HL-60 (cell line): ENCODE measurements at regions not wholly inside any gene's neighbourhood (a gene's known extent, or its start where the extent isn't known, plus 50 kb on each side); places are given as distances from the start of the nearest gene placed in this dataset.

Experiments used
- DNase-seq, 2 experiments: peaks; one replicate each; pipeline ENCODE4 v3.0.0-alpha.2; 2010 to 2020; ENCODE audit warnings: low read depth in 1 of 2, low spot score in 1 of 2
- H3K27ac ChIP-seq: fragments of 250-450 bp; sonication (Bioruptor Pico); replicated peaks from 2 replicates; pipeline ENCODE4 v1.5.1; 2020; ENCODE audit warnings: mild to moderate bottlenecking, moderate library complexity
- H3K27me3 ChIP-seq: fragments of 250-450 bp; sonication (Bioruptor Pico); 2 replicates; pipeline ENCODE4 v1.5.1; 2021; ENCODE audit warnings: mild to moderate bottlenecking, moderate library complexity; ENCODE audit not compliant: insufficient read depth, poor library complexity, severe bottlenecking
- H3K4me3 ChIP-seq: replicated peaks from 2 replicates; pipeline ENCODE4 v1.5.1; 2011; ENCODE audit warnings: mild to moderate bottlenecking, control low read depth, low read length; ENCODE audit not compliant: insufficient read depth
- GABPA ChIP-seq: IDR thresholded peaks from 2 replicates; pipeline ENCODE4 v1.6.1; 2012; ENCODE audit warnings: low read depth
- POLR2AphosphoS5 ChIP-seq: IDR thresholded peaks from 2 replicates; pipeline ENCODE4 v1.6.1; 2012; ENCODE audit warnings: low read depth
- SPI1 ChIP-seq: IDR thresholded peaks from 2 replicates; pipeline ENCODE4 v1.6.1; 2012; ENCODE audit warnings: low read depth, mild to moderate bottlenecking, borderline replicate concordance
- TF ChIP-seq, protein P1 (sequence below): IDR thresholded peaks from 2 replicates; pipeline ENCODE4 v1.6.1; 2012; ENCODE audit warnings: low read depth; ENCODE audit not compliant: insufficient replicate concordance
- TF ChIP-seq, protein P2 (sequence below): IDR thresholded peaks from one replicate; pipeline ENCODE4 v1.5.1; 2011; ENCODE audit warnings: low read length, control low read depth, inconsistent platforms; ENCODE audit not compliant: insufficient read depth

DNA sequence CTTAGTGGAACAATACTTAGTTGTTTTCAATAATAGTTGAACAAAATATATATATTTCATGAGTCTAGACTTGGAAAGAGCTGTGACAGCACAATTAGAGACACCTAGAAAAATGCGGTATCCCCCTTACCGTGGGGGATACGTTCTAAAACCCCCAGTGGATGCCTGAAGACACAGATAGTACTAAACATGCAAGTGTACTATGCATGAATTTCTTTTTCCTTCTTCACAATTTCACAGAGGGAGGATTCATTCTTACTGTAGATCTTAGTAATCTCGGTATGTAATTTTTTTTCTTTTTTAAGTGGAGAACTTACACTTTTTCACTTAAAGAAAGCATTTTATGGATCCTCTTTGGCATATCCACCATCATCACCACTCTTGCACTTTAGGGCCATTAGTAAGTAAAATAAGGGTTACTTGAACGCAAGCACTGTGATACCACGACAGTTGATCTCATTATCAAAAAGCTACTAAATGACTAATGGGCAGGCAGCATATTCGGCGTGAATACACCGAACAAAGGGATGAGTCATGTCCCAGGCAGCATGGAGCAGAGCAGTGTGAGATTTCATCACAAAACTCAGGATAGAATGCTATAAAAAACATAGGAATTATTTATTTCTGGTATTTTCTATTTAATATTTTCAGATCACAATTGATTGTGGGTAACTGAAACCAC is 72.3 kb upstream of the ZNF280D start:
- no peaks in the 10 kb centered on the region for H3K27me3 ChIP-seq
- no peak for DNase-seq
- no peak overlapping the region for H3K4me3 ChIP-seq
- no peak overlapping the region for H3K27ac ChIP-seq
- TF ChIP-seq, protein P1, sequence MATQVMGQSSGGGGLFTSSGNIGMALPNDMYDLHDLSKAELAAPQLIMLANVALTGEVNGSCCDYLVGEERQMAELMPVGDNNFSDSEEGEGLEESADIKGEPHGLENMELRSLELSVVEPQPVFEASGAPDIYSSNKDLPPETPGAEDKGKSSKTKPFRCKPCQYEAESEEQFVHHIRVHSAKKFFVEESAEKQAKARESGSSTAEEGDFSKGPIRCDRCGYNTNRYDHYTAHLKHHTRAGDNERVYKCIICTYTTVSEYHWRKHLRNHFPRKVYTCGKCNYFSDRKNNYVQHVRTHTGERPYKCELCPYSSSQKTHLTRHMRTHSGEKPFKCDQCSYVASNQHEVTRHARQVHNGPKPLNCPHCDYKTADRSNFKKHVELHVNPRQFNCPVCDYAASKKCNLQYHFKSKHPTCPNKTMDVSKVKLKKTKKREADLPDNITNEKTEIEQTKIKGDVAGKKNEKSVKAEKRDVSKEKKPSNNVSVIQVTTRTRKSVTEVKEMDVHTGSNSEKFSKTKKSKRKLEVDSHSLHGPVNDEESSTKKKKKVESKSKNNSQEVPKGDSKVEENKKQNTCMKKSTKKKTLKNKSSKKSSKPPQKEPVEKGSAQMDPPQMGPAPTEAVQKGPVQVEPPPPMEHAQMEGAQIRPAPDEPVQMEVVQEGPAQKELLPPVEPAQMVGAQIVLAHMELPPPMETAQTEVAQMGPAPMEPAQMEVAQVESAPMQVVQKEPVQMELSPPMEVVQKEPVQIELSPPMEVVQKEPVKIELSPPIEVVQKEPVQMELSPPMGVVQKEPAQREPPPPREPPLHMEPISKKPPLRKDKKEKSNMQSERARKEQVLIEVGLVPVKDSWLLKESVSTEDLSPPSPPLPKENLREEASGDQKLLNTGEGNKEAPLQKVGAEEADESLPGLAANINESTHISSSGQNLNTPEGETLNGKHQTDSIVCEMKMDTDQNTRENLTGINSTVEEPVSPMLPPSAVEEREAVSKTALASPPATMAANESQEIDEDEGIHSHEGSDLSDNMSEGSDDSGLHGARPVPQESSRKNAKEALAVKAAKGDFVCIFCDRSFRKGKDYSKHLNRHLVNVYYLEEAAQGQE = no peak
- TF ChIP-seq GABPA = no peak
- no peak for TF ChIP-seq SPI1
- no peak for TF ChIP-seq POLR2AphosphoS5
- TF ChIP-seq, protein P2, sequence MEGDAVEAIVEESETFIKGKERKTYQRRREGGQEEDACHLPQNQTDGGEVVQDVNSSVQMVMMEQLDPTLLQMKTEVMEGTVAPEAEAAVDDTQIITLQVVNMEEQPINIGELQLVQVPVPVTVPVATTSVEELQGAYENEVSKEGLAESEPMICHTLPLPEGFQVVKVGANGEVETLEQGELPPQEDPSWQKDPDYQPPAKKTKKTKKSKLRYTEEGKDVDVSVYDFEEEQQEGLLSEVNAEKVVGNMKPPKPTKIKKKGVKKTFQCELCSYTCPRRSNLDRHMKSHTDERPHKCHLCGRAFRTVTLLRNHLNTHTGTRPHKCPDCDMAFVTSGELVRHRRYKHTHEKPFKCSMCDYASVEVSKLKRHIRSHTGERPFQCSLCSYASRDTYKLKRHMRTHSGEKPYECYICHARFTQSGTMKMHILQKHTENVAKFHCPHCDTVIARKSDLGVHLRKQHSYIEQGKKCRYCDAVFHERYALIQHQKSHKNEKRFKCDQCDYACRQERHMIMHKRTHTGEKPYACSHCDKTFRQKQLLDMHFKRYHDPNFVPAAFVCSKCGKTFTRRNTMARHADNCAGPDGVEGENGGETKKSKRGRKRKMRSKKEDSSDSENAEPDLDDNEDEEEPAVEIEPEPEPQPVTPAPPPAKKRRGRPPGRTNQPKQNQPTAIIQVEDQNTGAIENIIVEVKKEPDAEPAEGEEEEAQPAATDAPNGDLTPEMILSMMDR = no peak

DNA sequence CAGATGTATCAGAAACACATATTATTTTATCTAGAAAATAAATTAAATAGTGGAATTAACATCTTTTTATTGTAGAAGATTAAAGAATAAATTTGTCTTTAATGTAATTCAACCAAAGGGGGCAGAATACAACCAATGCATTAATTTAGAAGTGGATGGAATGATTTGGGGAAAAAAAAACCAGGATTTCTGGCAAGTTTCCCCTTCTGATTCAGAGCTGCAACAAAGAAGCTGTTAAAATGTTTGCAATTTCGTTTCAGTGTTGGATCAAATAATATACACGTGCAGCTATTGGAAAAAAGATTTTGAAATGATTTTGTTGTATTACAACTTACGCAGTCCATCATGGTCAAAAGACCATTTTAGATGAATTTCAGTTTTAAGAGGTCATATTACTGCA is 71.6 kb upstream of the ZNF280D start:
- H3K27ac ChIP-seq = no peak overlapping the region

DNA sequence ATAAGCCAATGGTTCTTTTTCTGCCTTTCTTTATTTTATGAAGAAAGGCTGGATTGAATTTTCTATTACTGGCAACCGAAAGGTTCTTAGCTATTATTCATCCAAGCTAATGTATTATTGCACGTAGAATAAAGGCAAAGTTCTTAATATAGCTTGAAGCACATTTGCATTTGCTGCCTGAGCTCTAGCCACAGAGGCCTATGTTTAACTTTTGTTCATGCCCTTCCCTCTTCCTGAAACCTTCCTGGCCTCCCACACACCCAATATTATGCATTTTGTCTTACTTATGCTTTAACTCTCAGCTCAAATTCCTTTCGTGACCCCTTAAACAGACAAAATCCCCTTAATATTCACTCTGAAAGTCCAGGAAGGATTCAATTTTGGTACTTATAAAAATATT is 71.0 kb upstream of the ZNF280D start:
- Histone ChIP-seq H3K27ac (no peak overlapping the region), H3K4me3 (no peak overlapping the region), H3K27me3 (no peaks in the 10 kb centered on the region)
- TF ChIP-seq, protein P1 = no peak
- TF ChIP-seq SPI1 (no peak), POLR2AphosphoS5 (no peak), GABPA (no peak)
- TF ChIP-seq, protein P2 = no peak
- DNase-seq = no peak

More for the DNA sequence above, 71.6 kb upstream of the ZNF280D start:
- no peaks in the 10 kb centered on the region for H3K27me3 ChIP-seq
- H3K4me3 ChIP-seq = no peak overlapping the region
- TF ChIP-seq GABPA = no peak
- TF ChIP-seq, protein P1 = no peak
- TF ChIP-seq SPI1 = no peak
- no peak for TF ChIP-seq POLR2AphosphoS5
- TF ChIP-seq, protein P2 = no peak
- no peak for DNase-seq
